NOMO-1 (cell line): ENCODE measurements at regions not wholly inside any gene's neighbourhood (a gene's known extent, or its start where the extent isn't known, plus 50 kb on each side); places are given as distances from the start of the nearest gene placed in this dataset.

ENCODE experiments used
- DNase-seq, 2 experiments: peaks; one replicate each; lab custom pipeline; 2025; ENCODE audit not compliant: unreplicated experiment in 2 of 2; lab: John Stamatoyannopoulos, UW

- DNase-seq, result no peak
Measured at GRCh38 chr5:57862942-57863341, 380.3 kb upstream of the ACTBL2 start.

- no peak for DNase-seq
Measured at GRCh38 chr5:57862471-57862911, 379.9 kb upstream of the ACTBL2 start.

GRCh38 chr5:57859626-57860025 is 377.0 kb upstream of the ACTBL2 start:
- no peak for DNase-seq

- no peak for DNase-seq
Measured at GRCh38 chr5:57858905-57859304, 376.3 kb upstream of the ACTBL2 start.

DNA sequence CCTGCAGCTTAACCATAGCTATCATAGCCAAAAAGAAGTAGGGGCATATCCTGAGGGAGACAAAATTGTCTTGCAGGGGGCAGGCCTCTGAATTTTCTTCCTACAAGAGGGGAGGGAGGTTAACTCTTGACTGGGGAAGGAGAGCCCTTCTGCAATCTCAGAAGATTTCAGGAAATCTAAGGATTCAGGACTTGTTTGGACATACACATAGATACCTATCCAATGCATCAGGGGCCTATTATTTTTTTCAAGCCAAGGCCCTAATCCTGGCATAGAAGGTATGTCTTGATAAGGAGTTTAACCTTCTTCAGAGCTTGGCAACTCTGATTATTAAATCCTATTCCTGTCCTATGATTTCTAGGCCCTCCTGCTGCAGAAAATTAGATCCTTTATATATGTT is 375.1 kb upstream of the ACTBL2 start:
- DNase-seq, result no peak

- DNase-seq, result no peak
Measured at GRCh38 chr5:57855831-57856230, 373.2 kb upstream of the ACTBL2 start.

DNA sequence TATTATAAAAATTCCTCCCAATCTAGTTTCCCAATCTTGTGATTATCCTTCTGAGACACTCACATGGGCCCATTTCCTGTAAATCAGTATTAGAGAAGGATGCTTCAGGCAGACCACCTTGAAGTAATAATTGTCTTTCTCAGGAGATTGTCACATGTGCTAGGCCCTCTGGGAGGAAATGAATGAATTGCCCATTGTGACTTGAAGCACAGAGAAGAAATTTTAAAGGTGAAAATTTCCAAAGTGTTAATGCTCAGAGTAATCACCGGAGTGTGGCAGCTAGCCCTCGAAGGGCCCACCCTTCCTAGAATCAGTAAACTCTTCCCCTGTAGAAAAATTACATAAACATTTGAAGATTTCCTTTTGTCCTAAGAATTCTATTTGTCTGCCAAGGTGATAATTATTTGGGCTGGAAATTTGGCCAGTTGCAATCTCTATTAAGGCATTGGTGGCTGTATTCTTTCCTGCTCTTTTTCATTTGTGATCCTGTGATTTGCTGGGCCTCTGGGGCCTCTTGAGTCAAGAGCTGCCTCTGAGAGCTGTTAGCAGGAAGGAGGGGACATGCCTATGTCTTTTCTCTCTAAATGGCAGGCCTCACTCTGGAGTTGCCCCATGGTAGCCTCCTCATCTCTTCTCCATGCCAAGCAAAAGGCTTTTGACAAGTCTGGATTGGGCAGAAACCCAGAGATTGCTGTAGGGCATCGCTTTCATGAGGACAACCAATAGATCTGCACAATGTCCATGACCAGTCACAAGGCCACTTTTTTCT is 371.5 kb upstream of the ACTBL2 start:
- no peak for DNase-seq

GRCh38 chr5:57850109-57850508 is 367.5 kb upstream of the ACTBL2 start:
- DNase-seq, result no peak

GRCh38 chr5:57845025-57845424 is 362.4 kb upstream of the ACTBL2 start:
- DNase-seq, result no peak

GRCh38 chr5:57844410-57844809 is 361.8 kb upstream of the ACTBL2 start:
- no peak for DNase-seq

DNA sequence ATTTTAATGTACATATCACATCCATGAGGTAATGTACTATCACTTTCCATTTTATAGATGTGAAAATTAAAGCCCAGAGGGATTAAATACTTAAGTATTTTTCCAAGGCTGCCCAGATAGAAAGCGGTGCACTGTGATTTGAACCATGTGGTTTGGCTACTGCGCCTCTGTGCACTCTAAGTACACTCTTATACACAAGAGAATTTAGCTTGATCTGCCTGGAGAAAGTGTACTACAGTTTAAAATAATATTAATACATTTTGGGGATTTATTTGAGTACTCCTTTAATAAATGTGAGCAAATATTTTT is 360.4 kb upstream of the ACTBL2 start:
- no peak for DNase-seq

DNA sequence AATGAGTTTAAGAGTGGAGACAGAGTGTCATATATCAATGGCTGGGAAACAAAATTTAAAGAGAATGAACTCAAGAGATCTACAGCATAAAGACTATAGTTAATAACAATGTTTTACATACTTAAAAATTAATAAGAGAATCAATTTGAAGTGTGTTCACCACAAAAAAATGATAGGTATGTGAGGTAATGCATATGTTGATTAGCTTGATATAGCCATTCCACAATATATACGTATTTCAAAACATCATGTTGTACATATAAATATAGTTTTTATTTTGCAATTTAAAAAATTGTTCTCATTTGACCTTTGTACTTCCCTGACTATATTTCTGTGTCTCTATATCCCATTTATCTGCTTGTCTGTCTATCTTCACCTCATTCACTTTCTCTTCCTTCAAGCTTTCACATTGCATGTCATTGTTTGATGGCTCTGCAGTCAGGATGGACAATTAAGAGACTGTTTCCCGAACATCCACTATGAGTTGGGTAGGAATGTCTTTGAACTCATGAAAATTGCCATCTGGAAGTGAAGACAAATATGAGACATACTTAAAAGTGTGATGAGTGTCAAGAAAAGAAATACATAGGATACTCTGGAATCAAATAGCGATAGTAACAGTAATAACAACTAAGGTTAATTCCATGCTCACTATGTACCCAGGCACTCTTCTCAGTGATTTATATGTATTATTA is 359.9 kb upstream of the ACTBL2 start:
- no peak for DNase-seq

DNA sequence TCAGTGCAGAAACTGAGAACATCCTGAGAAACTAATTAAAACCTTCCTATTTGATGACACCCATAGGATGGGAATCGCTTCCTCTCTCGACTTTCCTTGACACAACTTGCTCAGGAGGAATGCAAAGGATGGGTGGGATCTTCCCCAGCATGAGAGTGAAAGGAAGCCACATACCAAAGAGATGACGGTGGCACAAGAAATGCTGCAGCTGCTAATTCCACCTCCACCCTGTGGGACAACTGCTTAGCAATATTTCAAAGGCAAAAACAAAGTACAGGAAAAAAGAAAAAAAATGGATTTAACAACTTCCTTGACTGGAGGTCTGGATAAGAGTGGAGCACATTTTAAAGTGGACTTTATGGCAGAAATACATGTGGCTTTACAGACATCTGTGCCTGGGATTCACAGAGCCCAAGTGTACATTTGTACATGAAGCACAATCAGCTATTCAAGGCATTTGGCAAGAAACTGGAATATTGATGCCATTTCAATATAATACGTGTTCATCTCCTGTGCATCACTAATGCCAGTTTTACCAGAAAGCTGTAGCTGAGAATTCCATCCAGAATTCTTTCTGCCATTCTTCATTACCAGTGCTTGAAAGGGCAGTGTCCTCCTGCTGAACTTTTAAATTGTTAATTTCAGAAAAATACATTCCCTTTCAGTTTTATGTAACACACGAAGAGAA is 359.2 kb upstream of the ACTBL2 start:
- no peak for DNase-seq

- no peak for DNase-seq
Measured at GRCh38 chr5:57839437-57840079, 356.9 kb upstream of the ACTBL2 start.

- DNase-seq, result no peak
Measured at GRCh38 chr5:57839025-57839424, 356.4 kb upstream of the ACTBL2 start.

DNA sequence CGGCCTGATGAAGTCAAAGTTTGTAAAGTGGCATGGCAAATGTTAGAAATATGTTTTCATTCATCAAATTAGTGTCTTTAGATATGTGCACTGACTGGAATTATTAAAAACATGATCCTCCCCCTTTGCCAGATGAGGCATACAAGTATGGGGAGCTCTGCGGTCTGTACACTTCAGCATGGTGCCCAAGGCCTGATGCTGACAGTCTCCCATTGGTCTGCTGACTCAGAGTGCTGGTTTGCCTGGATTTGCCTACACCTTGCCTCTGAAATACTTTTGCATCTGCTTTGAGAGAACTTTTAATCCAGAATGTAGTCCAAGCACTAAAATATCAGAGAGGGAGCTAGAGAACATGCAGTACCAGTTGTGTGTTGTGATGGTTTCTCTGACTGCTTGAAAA is 354.3 kb upstream of the ACTBL2 start:
- no peak for DNase-seq

DNA sequence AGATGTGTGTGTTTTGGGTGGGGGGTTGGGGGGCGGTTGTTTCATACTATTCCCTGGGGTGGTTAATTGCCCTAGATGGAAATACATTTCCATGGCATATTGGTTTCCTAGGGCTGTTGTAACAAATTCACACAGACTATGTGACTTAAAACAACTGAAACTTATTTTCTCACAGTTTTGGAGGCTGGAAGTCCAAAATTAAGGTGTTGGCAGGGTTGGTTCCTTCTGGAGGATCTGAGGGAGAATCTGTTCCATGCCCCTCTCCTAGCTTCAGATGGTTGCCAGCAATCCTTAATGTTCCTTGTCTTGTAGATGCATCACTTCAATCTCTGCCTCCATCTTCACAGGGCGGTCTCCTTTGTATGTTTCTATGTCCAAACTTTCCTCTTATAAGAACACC is 353.7 kb upstream of the ACTBL2 start:
- no peak for DNase-seq

DNA sequence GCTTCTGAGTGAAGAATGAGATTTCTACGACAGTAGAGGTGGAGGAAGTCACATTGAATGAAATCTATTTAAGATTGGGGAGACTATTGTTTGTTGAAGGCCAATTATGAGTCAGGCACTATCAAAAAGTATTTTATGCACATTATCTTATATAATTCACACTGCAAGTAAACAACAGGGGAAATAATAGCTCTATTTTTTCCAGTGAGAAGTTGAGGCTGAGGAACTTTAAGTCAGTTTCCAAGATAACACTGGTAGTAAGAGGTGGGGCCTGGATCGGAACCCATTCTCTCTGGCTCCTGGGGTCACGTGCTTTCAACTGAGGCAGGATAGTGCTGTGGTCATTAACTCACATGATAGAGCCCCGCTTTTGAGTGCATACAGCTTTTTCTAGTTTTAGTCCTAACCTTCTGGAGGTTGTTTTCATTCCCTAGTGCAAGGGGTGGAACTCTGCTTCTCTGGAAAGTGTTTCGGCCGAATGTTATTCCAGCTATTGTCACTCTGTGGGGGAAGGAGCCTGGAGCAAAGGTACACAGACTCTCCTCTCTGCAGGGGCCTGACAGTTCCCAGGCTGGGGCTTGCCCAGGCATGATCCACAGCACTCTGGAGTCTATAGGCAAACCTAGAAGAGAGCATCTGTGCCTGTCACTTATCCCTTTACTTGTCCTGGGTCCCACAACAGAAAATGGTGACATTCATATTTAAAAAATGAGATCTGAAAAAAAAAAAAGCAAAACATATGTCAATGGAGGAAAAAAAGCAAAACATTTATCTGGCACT is 352.4 kb upstream of the ACTBL2 start:
- DNase-seq, result no peak

GRCh38 chr5:57833489-57833888 is 350.9 kb upstream of the ACTBL2 start:
- DNase-seq, result no peak

GRCh38 chr5:57832875-57833274 is 350.3 kb upstream of the ACTBL2 start:
- DNase-seq, result no peak

- no peak for DNase-seq
Measured at GRCh38 chr5:57831932-57832331, 349.3 kb upstream of the ACTBL2 start.
